ENCODE measurements at regions not wholly inside any gene's neighbourhood (a gene's known extent, or its start where the extent isn't known, plus 50 kb on each side); places are given as distances from the start of the nearest gene placed in this dataset.

GRCh38 chr2:21386666-21387065 is 262.9 kb downstream of the TDRD15 start:
- DNase-seq (ENCODE audit: low read depth) = no peak

- no peak for DNase-seq (ENCODE audit: low read depth)
Measured at GRCh38 chr2:21392649-21393048, 268.9 kb downstream of the TDRD15 start.

DNA sequence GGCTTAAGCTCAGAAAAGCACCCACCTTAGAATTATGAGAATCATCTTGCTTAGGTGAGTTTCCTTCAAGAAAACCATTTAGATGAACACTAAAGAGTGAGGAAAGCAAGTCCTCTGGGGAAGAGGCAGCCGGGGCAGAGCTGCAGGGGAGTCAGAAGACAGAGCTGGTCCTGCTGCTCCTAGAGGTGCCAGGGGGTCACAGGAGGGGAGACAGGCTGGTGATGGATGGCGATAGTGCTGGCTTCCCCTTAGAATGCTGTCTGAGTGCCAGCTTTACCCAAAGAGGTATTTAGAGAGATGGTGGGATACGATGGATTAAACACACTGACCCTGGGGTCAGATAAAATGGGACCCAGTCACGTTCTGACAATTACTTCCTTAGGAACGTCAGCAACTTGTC is 269.4 kb downstream of the TDRD15 start:
- no peak for DNase-seq (ENCODE audit: low read depth)

- no peak for DNase-seq (ENCODE audit: low read depth)
Measured at GRCh38 chr2:21395366-21395765, 271.6 kb downstream of the TDRD15 start.

GRCh38 chr2:21396252-21396651 is 272.5 kb downstream of the TDRD15 start:
- DNase-seq (ENCODE audit: low read depth) = no peak

DNA sequence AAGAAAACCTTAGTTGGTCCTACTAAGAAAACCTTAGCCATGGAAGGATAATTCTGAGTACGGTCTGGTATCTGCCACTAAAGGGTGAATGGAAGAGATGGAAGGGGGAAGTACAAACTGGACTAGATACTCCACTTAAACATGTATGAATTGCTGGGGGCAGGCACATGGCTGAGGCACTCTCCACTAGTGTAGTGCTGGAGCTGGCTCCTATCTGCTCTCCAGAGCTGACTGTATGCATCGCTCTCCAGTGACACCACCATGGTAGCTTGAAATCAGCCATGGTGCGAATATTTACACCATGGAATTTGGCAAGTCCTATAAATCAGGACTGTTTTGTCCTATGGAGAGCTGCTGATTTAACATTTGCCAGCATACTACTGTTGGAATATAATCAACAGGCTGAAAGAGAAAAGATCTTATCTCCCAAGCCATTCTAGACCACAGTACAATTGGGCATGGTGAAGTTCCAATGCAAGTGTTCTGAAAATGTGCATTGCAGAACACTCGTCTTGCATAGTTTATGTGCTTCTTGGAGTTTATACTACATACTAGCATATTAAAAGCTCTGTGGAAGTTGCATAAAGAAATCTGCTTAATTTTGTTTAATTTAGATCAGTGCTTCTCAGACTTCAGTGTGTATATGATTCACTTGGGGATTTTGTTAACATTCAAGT is 277.4 kb downstream of the TDRD15 start:
- DNase-seq (ENCODE audit: low read depth) = no peak

DNA sequence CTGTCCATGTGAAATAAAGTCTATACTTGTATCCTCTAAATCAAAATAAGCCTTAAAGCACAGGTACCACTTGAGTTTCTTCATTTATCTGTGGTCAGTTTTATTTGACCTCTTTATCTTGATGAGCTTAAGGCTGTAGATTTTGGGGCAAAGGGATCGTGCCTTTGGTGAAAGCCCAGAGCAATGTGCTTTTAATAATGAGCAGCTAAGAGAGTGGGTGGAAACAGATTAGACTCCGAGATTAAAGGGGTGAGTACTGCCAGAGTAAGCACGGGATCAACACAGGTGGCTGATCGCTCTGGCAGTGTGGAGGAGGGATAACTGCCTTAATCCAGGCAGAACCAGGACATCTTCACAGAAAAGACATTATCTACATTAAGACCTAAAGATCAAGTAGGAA is 280.4 kb downstream of the TDRD15 start:
- DNase-seq (ENCODE audit: low read depth) = no peak

DNA sequence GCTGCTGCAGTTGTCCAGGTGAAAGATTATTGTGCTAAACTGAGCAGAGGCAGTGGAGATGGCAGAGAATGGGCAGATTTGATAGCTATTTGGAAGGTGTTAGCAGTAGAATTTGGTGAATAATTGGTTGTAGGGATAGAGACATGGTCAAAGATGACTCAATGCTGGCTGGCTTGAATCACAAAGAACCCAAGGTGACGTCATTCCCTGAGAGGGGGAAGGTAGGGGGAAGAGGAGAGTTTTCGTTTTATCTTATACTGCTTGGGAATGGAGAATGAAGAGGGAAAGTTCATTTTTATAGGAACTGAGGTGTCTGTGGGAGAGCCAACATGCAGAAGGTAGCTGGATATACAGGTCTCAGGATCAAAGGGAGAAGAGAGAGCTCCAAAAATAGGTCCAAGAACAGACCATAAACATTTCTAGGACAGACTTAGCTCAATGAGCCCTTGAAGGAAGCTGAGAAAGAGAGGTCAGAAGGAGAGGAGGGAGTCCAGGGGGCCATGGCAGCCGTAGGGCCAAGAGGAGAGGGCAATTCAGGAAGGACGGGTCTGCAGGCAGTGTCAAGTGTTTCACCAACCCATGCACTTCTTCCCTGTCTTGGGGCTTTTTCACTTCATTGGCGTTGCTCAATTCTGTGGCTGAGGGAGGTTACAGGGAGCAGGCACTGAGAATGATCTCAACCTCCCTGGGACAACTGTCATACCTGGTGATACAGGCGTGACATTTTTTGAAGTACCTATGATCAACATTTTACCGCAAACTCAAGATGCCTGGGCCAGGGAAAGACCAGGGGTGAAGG is 281.3 kb downstream of the TDRD15 start:
- DNase-seq (ENCODE audit: low read depth) = no peak

GRCh38 chr2:21406386-21406785 is 282.6 kb downstream of the TDRD15 start:
- no peak for DNase-seq (ENCODE audit: low read depth)

DNA sequence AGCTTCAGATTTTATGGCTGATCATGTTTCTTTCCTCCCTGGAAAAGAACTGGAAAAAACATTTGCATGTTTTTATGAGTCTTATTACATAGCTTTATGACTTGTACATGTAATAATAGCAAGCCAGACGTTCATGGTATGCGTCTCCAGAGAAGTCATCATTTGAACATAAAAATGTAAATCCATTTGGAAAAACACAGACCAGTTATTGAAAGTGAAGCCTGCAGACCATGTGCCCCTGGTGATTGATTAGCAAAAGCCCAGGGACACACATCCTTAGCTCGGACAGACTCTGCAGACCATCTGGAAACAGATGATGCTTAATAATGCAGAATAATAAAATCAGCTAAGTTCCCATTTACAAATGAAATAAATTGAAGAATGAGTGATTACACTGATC is 283.1 kb downstream of the TDRD15 start:
- no peak for DNase-seq (ENCODE audit: low read depth)

DNA sequence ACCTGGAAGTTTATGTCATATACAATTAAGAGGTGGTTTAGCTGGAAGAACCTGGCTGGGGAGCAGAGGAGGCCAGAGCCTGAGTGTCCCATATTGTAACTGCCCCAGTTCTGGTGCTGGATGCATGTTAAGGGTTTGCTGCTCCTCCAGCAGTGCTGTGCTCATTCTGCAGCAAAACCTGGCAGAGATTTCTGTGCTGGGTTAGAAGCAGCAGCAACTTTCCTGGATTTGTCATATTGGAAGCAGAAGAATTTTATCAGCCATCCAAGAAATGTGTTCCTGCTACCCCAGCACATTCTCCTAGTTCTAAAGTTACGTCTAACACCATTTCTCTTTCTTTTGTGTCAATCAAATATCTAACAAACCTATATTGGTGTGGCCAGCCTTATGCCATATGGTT is 284.1 kb downstream of the TDRD15 start:
- no peak for DNase-seq (ENCODE audit: low read depth)

DNA sequence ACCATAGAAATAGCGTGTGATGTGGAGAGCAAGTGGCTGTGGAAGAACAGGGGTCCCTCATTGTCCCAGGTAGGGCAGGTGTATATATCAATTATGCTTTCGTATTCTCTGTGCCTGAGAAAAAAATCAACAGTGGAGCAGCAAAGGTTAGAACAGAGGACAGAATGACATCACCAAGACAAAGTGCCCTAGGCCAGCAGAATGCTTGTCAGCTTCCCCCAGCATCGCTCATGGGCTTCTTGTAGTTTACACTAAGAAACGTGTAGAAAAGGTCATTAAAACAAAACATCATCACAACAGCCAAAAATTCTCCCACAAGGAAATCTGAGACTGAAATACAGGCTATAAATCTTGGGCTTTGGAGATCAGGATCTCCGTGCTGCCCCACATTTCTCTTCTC is 288.0 kb downstream of the TDRD15 start:
- DNase-seq (ENCODE audit: low read depth) = no peak

DNA sequence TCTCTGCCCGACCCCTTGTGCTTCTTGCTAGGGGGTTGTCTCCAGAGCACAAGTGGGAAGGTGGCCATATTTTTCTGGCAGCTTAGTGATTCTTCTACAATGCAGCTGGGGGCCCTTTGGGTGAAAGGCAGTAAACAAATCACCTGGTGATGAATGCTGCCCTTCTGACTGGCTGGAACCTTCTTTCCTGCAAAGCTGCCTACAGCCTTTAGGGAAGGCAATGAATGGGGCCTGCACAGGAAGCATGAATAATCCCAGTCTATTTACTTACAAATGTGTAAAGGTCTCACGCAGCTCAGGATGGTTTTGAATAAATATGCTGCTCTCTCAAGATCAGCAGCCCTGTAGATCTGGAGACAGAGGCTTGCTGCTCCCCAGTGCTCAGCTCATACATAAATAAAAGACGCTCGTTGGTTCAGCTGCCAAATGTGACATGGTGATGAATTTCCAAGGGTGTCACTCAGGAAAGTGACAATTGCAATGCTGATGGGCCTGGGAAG is 289.2 kb downstream of the TDRD15 start:
- DNase-seq (ENCODE audit: low read depth) = no peak

DNA sequence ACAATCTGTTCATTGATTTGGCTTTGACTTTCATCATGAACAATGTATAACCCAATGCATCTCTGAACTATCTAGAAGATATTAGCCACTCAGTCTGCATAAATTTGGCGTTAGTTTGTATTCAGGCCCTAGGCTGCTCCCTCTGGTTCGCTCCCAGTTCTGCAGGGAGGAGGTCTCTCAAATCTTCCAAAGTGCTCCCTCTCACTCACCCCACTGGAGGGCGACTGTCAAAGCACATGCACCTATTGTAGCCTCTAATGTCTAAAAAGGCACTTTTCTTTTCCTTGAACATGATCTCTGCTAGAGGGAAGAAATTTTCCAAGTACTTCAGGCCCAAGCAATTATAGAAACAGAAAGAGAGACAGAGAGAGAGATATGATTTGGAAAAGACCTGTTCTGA is 291.5 kb downstream of the TDRD15 start:
- DNase-seq (ENCODE audit: low read depth) = no peak

DNA sequence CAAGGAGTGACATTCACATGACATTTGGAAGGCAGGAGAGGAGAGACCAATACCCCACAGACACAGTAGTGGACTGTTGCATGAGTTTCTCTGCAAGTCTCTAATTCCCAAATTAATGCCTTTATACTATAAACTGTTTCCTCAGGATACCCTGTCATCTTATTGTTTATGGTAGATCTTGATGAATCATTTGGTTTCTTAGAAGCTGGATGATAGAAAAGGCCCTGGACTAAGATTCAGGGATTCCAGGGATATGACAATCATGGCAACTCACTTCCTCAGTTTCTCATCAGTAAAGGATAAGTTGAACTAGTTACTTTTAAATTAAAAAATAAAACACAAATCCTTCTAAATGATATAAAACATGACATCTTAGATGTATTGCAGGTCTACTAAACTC is 292.5 kb downstream of the TDRD15 start:
- DNase-seq (ENCODE audit: low read depth) = no peak

DNA sequence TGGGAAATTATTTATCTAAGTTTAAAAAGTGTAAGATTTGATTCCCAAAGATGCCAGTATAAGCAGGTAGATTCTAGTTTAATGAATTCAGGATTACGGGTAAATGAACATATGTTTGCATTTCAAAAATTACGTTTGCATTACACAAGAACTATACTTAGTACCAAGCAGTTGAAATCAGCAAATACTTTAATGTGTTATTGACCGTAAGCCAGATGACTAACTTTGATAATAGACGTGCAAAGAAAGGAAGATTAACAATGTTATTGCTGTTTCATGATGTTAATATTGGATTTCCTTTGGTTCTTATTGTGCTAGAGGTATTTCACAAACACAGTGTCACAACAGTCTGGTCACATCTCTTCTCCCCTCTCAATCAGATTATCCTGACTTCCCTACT is 294.7 kb downstream of the TDRD15 start:
- DNase-seq (ENCODE audit: low read depth) = no peak

GRCh38 chr2:21420553-21421335 is 297.0 kb downstream of the TDRD15 start:
- DNase-seq (ENCODE audit: low read depth) = no peak

- DNase-seq (ENCODE audit: low read depth) = no peak
Measured at GRCh38 chr2:21422050-21422449, 298.3 kb downstream of the TDRD15 start.

- DNase-seq (ENCODE audit: low read depth) = no peak
Measured at GRCh38 chr2:21422724-21423522, 299.2 kb downstream of the TDRD15 start.

GRCh38 chr2:21423854-21424253 is 300.1 kb downstream of the TDRD15 start:
- no peak for DNase-seq (ENCODE audit: low read depth)

GRCh38 chr2:21424375-21424774 is 300.6 kb downstream of the TDRD15 start:
- DNase-seq (ENCODE audit: low read depth) = no peak
